ENCODE measurements at regions not wholly inside any gene's neighbourhood (a gene's known extent, or its start where the extent isn't known, plus 50 kb on each side); places are given as distances from the start of the nearest gene placed in this dataset.

GRCh38 chr19:30172613-30173242 lies 199.5 kb upstream of the ZNF536 start:
- DNase-seq, result no peak

GRCh38 chr19:30173593-30174356 lies 198.4 kb upstream of the ZNF536 start:
- no peak for DNase-seq

- DNase-seq, result no peak
Measured at GRCh38 chr19:30174357-30174645, 197.9 kb upstream of the ZNF536 start.

- DNase-seq, result no peak
Measured at GRCh38 chr19:30174791-30175190, 197.4 kb upstream of the ZNF536 start.

GRCh38 chr19:30175987-30176386 lies 196.2 kb upstream of the ZNF536 start:
- no peak for DNase-seq

- no peak for DNase-seq
Measured at GRCh38 chr19:30178721-30179402, 193.3 kb upstream of the ZNF536 start.

GRCh38 chr19:30180691-30181090 lies 191.5 kb upstream of the ZNF536 start:
- no peak for DNase-seq

- DNase-seq, result no peak
Measured at GRCh38 chr19:30183807-30184490, 188.2 kb upstream of the ZNF536 start.

- no peak for DNase-seq
Measured at GRCh38 chr19:30202060-30202600, 170.1 kb upstream of the ZNF536 start.

- DNase-seq, result no peak
Measured at GRCh38 chr19:30204721-30205120, 167.5 kb upstream of the ZNF536 start.

- no peak for DNase-seq
Measured at GRCh38 chr19:30206187-30206586, 166.0 kb upstream of the ZNF536 start.

GRCh38 chr19:30207357-30207756 lies 164.8 kb upstream of the ZNF536 start:
- no peak for DNase-seq

- DNase-seq, result no peak
Measured at GRCh38 chr19:30208436-30209060, 163.6 kb upstream of the ZNF536 start.

GRCh38 chr19:30209617-30210600 lies 162.3 kb upstream of the ZNF536 start:
- DNase-seq, result no peak

GRCh38 chr19:30212574-30212973 lies 159.6 kb upstream of the ZNF536 start:
- DNase-seq, result no peak

- DNase-seq, result no peak
Measured at GRCh38 chr19:30214651-30215051, 157.5 kb upstream of the ZNF536 start.

GRCh38 chr19:30215248-30215647 lies 156.9 kb upstream of the ZNF536 start:
- no peak for DNase-seq

- DNase-seq, result no peak
Measured at GRCh38 chr19:30216453-30216852, 155.7 kb upstream of the ZNF536 start.

- DNase-seq, result no peak
Measured at GRCh38 chr19:30217461-30217860, 154.7 kb upstream of the ZNF536 start.

- no peak for DNase-seq
Measured at GRCh38 chr19:30219702-30220101, 152.5 kb upstream of the ZNF536 start.

GRCh38 chr19:30221176-30221575 lies 151.0 kb upstream of the ZNF536 start:
- no peak for DNase-seq

- DNase-seq, result no peak
Measured at GRCh38 chr19:30222428-30222873, 149.7 kb upstream of the ZNF536 start.

Data from cerebellar nuclear complex (tissue), 1 donor.